Lung (tissue), 11 donors: ENCODE measurements at regions not wholly inside any gene's neighbourhood (a gene's known extent, or its start where the extent isn't known, plus 50 kb on each side); places are given as distances from the start of the nearest gene placed in this dataset.

Source experiments
- ATAC-seq: fragments of 200-7000 bp; cut with Tn5 transposase; one replicate; pipeline ENCODE4 v1.9.1; 2020; ENCODE audit warnings: moderate number of reproducible peaks; ENCODE audit not compliant: insufficient read depth, low FRiP score
- DNase-seq, 3 donors: peaks; one replicate each; pipeline ENCODE4 v3.0.0-alpha.2; 2013 to 2017
- H3K27ac ChIP-seq, 2 donors: one replicate each; pipeline ENCODE4 v1.5.1; 2013; ENCODE audit warnings: mild to moderate bottlenecking in 2 of 2, moderate library complexity in 2 of 2, control low read depth in 1 of 2, inconsistent platforms in 1 of 2, low read depth in 1 of 2, low read length in 1 of 2
- H3K27me3 ChIP-seq, 3 donors: one replicate each; pipeline ENCODE4 v1.5.1; 2013; ENCODE audit warnings: low read length in 2 of 3; ENCODE audit not compliant: control insufficient read depth in 3 of 3, insufficient read depth in 3 of 3
- H3K36me3 ChIP-seq, 4 donors: one replicate each; pipeline ENCODE4 v1.5.1; 2013; ENCODE audit warnings: low read length in 4 of 4, mild to moderate bottlenecking in 1 of 4, moderate library complexity in 1 of 4; ENCODE audit not compliant: control insufficient read depth in 4 of 4, insufficient read depth in 4 of 4
- H3K4me1 ChIP-seq, 5 donors: one replicate each; pipeline ENCODE4 v1.5.1; 2013; ENCODE audit warnings: low read length in 5 of 5, mild to moderate bottlenecking in 2 of 5, moderate library complexity in 1 of 5; ENCODE audit not compliant: control insufficient read depth in 5 of 5, insufficient read depth in 5 of 5
- H3K4me3 ChIP-seq: one replicate; pipeline ENCODE4 v1.5.1; 2013; ENCODE audit warnings: mild to moderate bottlenecking, control low read depth, moderate library complexity
- H3K9ac ChIP-seq, 2 donors: one replicate each; pipeline ENCODE4 v1.5.1; 2013; ENCODE audit warnings: low read length in 2 of 2, control low read depth in 1 of 2; ENCODE audit not compliant: insufficient read depth in 1 of 2
- H3K9me3 ChIP-seq, 4 donors: one replicate each; pipeline ENCODE4 v1.5.1; 2013; ENCODE audit warnings: low read length in 3 of 4, mild to moderate bottlenecking in 1 of 4, moderate library complexity in 1 of 4; ENCODE audit not compliant: control insufficient read depth in 4 of 4, insufficient read depth in 3 of 4
- CTCF ChIP-seq: IDR thresholded peaks from 2 replicates; pipeline ENCODE4 v1.5.1; 2012; ENCODE audit warnings: mild to moderate bottlenecking; ENCODE audit errors: control extremely low read depth, extremely low read depth
- WGBS, 2 donors: extraction: QIAGEN DNeasy Blood & Tissue Kit; methylation state at CpG; one replicate each; pipeline ENCODE4 v1.1.7; 2013; 5-methylcytosine and 5-hydroxymethylcytosine counted together
- donor health status: control.
- donor health status: control.
- donor health status: Bipolar disorder and iron deficiency.
- donor health status: healthy.
- donor health status: DM: yes; HTN: yes; CAD: no.

GRCh38 chr2:144965172-144965571 lies 445.3 kb upstream of the ZEB2 start:
- H3K36me3 ChIP-seq = no peaks in the 10 kb centered on the region
- no peaks in the 10 kb centered on the region for H3K27me3 ChIP-seq
- no peak for TF ChIP-seq CTCF
- H3K4me1 ChIP-seq = peaks cover 0 to 9% (median 0%) of the 10 kb centered on the region in 5 donors
- no peak for ATAC-seq
- H3K9ac ChIP-seq = no peak overlapping the region
- no peak overlapping the region for H3K27ac ChIP-seq
- H3K4me3 ChIP-seq = no peak overlapping the region
- H3K9me3 ChIP-seq = peaks cover 0 to 14% (median 1%) of the 10 kb centered on the region in 4 donors
- 89 to 97% methylated on average over 4 of the region's 4 CpGs for WGBS, 2 donors
- no peak for DNase-seq

- Histone ChIP-seq H3K36me3 (no peaks in the 10 kb centered on the region), H3K4me3 (no peak overlapping the region), H3K27ac (no peak overlapping the region), H3K9ac (no peak overlapping the region), H3K4me1 (peaks cover 0 to 5% (median 0%) of the 10 kb centered on the region in 5 donors), H3K9me3 (peaks cover 0 to 7% (median 1%) of the 10 kb centered on the region in 4 donors), H3K27me3 (no peaks in the 10 kb centered on the region)
- no peak for DNase-seq
- TF ChIP-seq CTCF = no peak
- WGBS, 2 donors = 87 to 93% methylated on average over 2 of the region's 2 CpGs
- ATAC-seq = no peak
These were observed 443.1 kb upstream of the ZEB2 start for GRCh38 chr2:144963031-144963430.

- H3K27ac ChIP-seq = no peak overlapping the region
- no peaks in the 10 kb centered on the region for H3K4me1 ChIP-seq
- H3K9me3 ChIP-seq = no peaks in the 10 kb centered on the region
- TF ChIP-seq CTCF = no peak
- ATAC-seq (no peak), DNase-seq (no peak)
- no peaks in the 10 kb centered on the region for H3K36me3 ChIP-seq
- WGBS, 2 donors = 87 to 97% methylated on average over 2 of the region's 2 CpGs
- H3K9ac ChIP-seq = no peak overlapping the region
- H3K27me3 ChIP-seq = no peaks in the 10 kb centered on the region
- H3K4me3 ChIP-seq = no peak overlapping the region
These were observed 439.5 kb upstream of the ZEB2 start for GRCh38 chr2:144959416-144959815.

- peaks cover 0 to 11% (median 0%) of the 10 kb centered on the region in 5 donors for H3K4me1 ChIP-seq
- H3K4me3 ChIP-seq = no peak overlapping the region
- no peaks in the 10 kb centered on the region for H3K36me3 ChIP-seq
- H3K27me3 ChIP-seq = no peaks in the 10 kb centered on the region
- 97 to 98% methylated on average over 3 of the region's 3 CpGs for WGBS, 2 donors
- no peak for TF ChIP-seq CTCF
- ATAC-seq (no peak), DNase-seq (no peak)
- H3K9ac ChIP-seq = no peak overlapping the region
- H3K27ac ChIP-seq = no peak overlapping the region
- H3K9me3 ChIP-seq = no peaks in the 10 kb centered on the region
These were observed 431.1 kb upstream of the ZEB2 start for GRCh38 chr2:144950899-144951560.
